Left lung (tissue), 4 donors: ENCODE measurements at regions not wholly inside any gene's neighbourhood (a gene's known extent, or its start where the extent isn't known, plus 50 kb on each side); places are given as distances from the start of the nearest gene placed in this dataset.
A peak's percentile ranks its signal among the peaks of the same experiment; 100 is the strongest.

Experiments
- ATAC-seq: fragments of 200-7000 bp; cut with Tn5 transposase; one replicate; pipeline ENCODE4 v1.9.1; 2020; ENCODE audit warnings: moderate library complexity
- DNase-seq, 4 donors: peaks; one replicate each; pipeline ENCODE4 v3.0.0-alpha.2; 2013 to 2020
- H3K27ac ChIP-seq, 2 donors: fragments of 200-600 bp; sonication (generic) in 1 of 2; one replicate each; pipeline versions ENCODE4 v1.5.0 to v1.8.0; 2020 to 2021
- H3K27me3 ChIP-seq, 2 donors: fragments of 200-600 bp; sonication (generic) in 1 of 2; one replicate each; pipeline versions ENCODE4 v1.5.0 to v1.8.0; 2020 to 2021
- H3K36me3 ChIP-seq, 2 donors: fragments of 200-600 bp; sonication (generic) in 1 of 2; one replicate each; pipeline versions ENCODE4 v1.5.0 to v1.8.0; 2020 to 2021
- H3K4me1 ChIP-seq, 2 donors: fragments of 200-600 bp; one replicate each; pipeline ENCODE4 v1.8.0; 2021
- H3K4me3 ChIP-seq, 2 donors: fragments of 200-600 bp; sonication (generic) in 1 of 2; one replicate each; pipeline versions ENCODE4 v1.5.0 to v1.8.0; 2020 to 2021; ENCODE audit warnings: mild to moderate bottlenecking in 1 of 2
- H3K9me3 ChIP-seq, 2 donors: fragments of 200-600 bp; sonication (generic) in 1 of 2; one replicate each; pipeline versions ENCODE4 v1.5.0 to v1.8.0; 2020 to 2021
- CTCF ChIP-seq, 2 donors: fragments of 200-600 bp; sonication (generic) in 1 of 2; IDR thresholded peaks; one replicate each; pipeline versions ENCODE4 v1.5.0 to v1.8.0; 2021; ENCODE audit warnings: antibody characterized with exemption in 2 of 2
- intact Hi-C, 2 donors: fragments of 100-400 bp; cut with DNase I; formaldehyde crosslinking; loops; one replicate each; pipeline versions ENCODE4 v1.11.2 to v1.14.2; 2022
- donor health status: DM: no; HTN: yes; CAD: no.
- donor health status: DM: no; HTN: no; CAD: no.

DNA sequence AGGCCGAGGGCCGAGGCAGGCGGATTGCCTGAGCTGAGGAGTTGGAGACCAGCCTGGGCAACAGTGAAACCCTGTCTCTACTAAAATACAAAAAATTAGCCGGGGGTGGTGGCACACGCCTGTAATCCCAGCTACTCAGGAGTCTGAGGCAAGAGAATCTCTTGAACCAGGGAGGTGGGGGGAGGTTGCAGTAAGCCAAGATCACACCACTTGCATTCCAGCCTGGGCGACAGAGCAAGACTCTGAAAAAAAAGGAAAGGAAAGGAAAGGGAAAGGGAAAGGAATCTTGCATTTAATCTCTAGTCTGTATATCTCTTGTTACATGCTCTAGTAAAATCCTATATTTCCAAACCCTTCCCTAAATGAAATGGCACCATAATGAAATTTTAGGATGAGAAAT is 328.3 kb upstream of the ADGRL2 start:
- H3K4me3 ChIP-seq: no peak overlapping the region
- no peaks in the 10 kb centered on the region for H3K36me3 ChIP-seq
- intact Hi-C loops: no loop called here
- H3K4me1 ChIP-seq: no peaks in the 10 kb centered on the region
- DNase-seq: peak in 1 of 4 donors; percentile 34
- no peak for ATAC-seq
- no peak overlapping the region for H3K27ac ChIP-seq
- H3K9me3 ChIP-seq: no peaks in the 10 kb centered on the region
- no peak for TF ChIP-seq CTCF (IDR thresholded peaks at IDR 0.05)
- no peaks in the 10 kb centered on the region for H3K27me3 ChIP-seq

- no peaks in the 10 kb centered on the region for H3K36me3 ChIP-seq
- TF ChIP-seq CTCF (IDR thresholded peaks at IDR 0.05): no peak
- no peaks in the 10 kb centered on the region for H3K4me1 ChIP-seq
- H3K27me3 ChIP-seq: no peaks in the 10 kb centered on the region
- H3K4me3 ChIP-seq: no peak overlapping the region
- no peaks in the 10 kb centered on the region for H3K9me3 ChIP-seq
- no peak for ATAC-seq
- no peak overlapping the region for H3K27ac ChIP-seq
- intact Hi-C loops: no loop called here
- no peak for DNase-seq
These were observed 329.5 kb upstream of the ADGRL2 start for GRCh38 chr1:81471255-81471654.

DNA sequence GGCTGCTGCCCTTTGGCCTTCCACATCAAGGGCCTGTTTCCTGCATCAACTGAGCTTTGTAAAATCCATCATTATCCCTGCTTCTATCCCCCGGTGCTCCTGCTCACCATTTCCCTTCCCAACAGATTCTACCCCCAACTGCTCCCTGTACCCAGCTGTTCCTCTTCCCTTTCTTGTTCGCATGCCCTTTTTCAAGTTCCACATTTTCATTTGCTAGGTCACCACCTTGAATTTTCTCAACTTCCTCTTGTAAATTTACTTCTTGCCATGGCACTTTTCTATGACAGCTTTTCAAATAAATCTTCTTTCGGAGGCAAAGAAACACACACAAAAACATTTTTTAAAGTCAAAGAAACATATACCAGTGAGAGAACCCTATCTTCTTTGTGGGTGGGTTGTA is 330.5 kb upstream of the ADGRL2 start:
- Histone ChIP-seq H3K4me1 (no peaks in the 10 kb centered on the region), H3K27me3 (no peaks in the 10 kb centered on the region), H3K36me3 (no peaks in the 10 kb centered on the region), H3K4me3 (no peak overlapping the region), H3K27ac (peak overlapping the region in 1 of 2 donors; percentile 20), H3K9me3 (no peaks in the 10 kb centered on the region)
- DNase-seq (no peak), ATAC-seq (no peak)
- no peak for TF ChIP-seq CTCF (IDR thresholded peaks at IDR 0.05)
- intact Hi-C loops: no loop called here

DNA sequence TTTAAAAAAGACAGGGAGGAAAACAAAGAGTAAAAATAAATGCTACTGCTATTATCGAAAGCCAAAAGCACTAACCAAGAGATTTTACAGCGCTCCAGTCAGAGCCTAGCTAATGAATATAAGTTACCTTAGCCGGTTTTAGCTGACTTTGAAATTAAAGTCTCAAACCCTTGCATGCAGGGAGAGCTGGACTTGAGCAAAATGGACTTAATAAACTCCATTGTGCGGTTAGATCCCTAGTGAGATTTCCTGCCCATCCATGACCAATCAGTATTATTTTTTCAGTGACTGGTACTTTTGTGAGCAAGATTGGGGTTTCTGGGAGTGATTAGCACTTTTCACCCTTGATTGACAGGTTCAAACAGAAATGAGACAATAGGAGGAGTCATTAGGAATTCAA is 333.4 kb upstream of the ADGRL2 start:
- no peak overlapping the region for H3K27ac ChIP-seq
- no peak for TF ChIP-seq CTCF (IDR thresholded peaks at IDR 0.05)

GRCh38 chr1:81466961-81467360 is 333.8 kb upstream of the ADGRL2 start:
- no peaks in the 10 kb centered on the region for H3K9me3 ChIP-seq
- H3K4me3 ChIP-seq: no peak overlapping the region
- intact Hi-C loops: no loop called here
- H3K36me3 ChIP-seq: no peaks in the 10 kb centered on the region
- no peak for ATAC-seq
- peaks cover 0 to 8% of the 10 kb centered on the region in 2 donors for H3K4me1 ChIP-seq
- TF ChIP-seq CTCF (IDR thresholded peaks at IDR 0.05): no peak
- H3K27ac ChIP-seq: no peak overlapping the region
- H3K27me3 ChIP-seq: no peaks in the 10 kb centered on the region
- DNase-seq: no peak

More for the DNA sequence above, 333.4 kb upstream of the ADGRL2 start:
- no peak for DNase-seq
- no peak for ATAC-seq
- H3K4me1 ChIP-seq: peaks cover 0 to 8% of the 10 kb centered on the region in 2 donors
- no peaks in the 10 kb centered on the region for H3K36me3 ChIP-seq
- intact Hi-C loops: no loop called here
- no peak overlapping the region for H3K4me3 ChIP-seq
- no peaks in the 10 kb centered on the region for H3K9me3 ChIP-seq
- H3K27me3 ChIP-seq: no peaks in the 10 kb centered on the region
